GM21423 (cell line): ENCODE measurements at regions not wholly inside any gene's neighbourhood (a gene's known extent, or its start where the extent isn't known, plus 50 kb on each side); places are given as distances from the start of the nearest gene placed in this dataset.

Experiments used
- ATAC-seq: cut with Tn5 transposase; IDR thresholded peaks from one replicate; pipeline ENCODE4 v1.9.1; 2021; ENCODE audit warnings: mild to moderate bottlenecking, moderate library complexity; ENCODE audit not compliant: unreplicated experiment

- ATAC-seq: no peak
These were observed 250.6 kb downstream of the PLA2G4A start for GRCh38 chr1:187079330-187079729.

- no peak for ATAC-seq
These were observed 262.9 kb downstream of the PLA2G4A start for GRCh38 chr1:187091666-187092065.

GRCh38 chr1:187092104-187092503, 263.4 kb downstream of the PLA2G4A start:
- ATAC-seq: no peak

- no peak for ATAC-seq
These were observed 267.9 kb downstream of the PLA2G4A start for GRCh38 chr1:187096689-187097088.

GRCh38 chr1:187110351-187110750, 281.6 kb downstream of the PLA2G4A start:
- no peak for ATAC-seq

- ATAC-seq: no peak
These were observed 286.0 kb downstream of the PLA2G4A start for GRCh38 chr1:187114792-187115191.

GRCh38 chr1:187121661-187122060, 292.9 kb downstream of the PLA2G4A start:
- no peak for ATAC-seq

GRCh38 chr1:187122566-187122965, 293.8 kb downstream of the PLA2G4A start:
- ATAC-seq: no peak

- ATAC-seq: no peak
These were observed 300.4 kb downstream of the PLA2G4A start for GRCh38 chr1:187129132-187129531.

- ATAC-seq: no peak
These were observed 315.0 kb downstream of the PLA2G4A start for GRCh38 chr1:187143783-187144182.

GRCh38 chr1:187146388-187146787, 317.6 kb downstream of the PLA2G4A start:
- ATAC-seq: no peak

GRCh38 chr1:187151555-187151954, 322.8 kb downstream of the PLA2G4A start:
- no peak for ATAC-seq

- ATAC-seq: no peak
These were observed 324.3 kb downstream of the PLA2G4A start for GRCh38 chr1:187153047-187153446.

- ATAC-seq: no peak
These were observed 328.4 kb downstream of the PLA2G4A start for GRCh38 chr1:187157115-187157514.

GRCh38 chr1:187157552-187157951, 328.8 kb downstream of the PLA2G4A start:
- ATAC-seq: no peak

- ATAC-seq: no peak
These were observed 338.8 kb downstream of the PLA2G4A start for GRCh38 chr1:187167555-187167954.

GRCh38 chr1:187168297-187168696, 339.5 kb downstream of the PLA2G4A start:
- no peak for ATAC-seq

GRCh38 chr1:187185389-187185788, 356.6 kb downstream of the PLA2G4A start:
- ATAC-seq: no peak

GRCh38 chr1:187197685-187198084, 368.9 kb downstream of the PLA2G4A start:
- ATAC-seq: no peak

- no peak for ATAC-seq
These were observed 374.5 kb downstream of the PLA2G4A start for GRCh38 chr1:187203257-187203656.

- no peak for ATAC-seq
These were observed 383.6 kb downstream of the PLA2G4A start for GRCh38 chr1:187212377-187212776.

GRCh38 chr1:187226396-187226795, 397.6 kb downstream of the PLA2G4A start:
- ATAC-seq: no peak

- no peak for ATAC-seq
These were observed 400.0 kb downstream of the PLA2G4A start for GRCh38 chr1:187228790-187229189.

- ATAC-seq: no peak
These were observed 400.7 kb downstream of the PLA2G4A start for GRCh38 chr1:187229496-187229895.
